ENCODE measurements at regions not wholly inside any gene's neighbourhood (a gene's known extent, or its start where the extent isn't known, plus 50 kb on each side); places are given as distances from the start of the nearest gene placed in this dataset.

DNA sequence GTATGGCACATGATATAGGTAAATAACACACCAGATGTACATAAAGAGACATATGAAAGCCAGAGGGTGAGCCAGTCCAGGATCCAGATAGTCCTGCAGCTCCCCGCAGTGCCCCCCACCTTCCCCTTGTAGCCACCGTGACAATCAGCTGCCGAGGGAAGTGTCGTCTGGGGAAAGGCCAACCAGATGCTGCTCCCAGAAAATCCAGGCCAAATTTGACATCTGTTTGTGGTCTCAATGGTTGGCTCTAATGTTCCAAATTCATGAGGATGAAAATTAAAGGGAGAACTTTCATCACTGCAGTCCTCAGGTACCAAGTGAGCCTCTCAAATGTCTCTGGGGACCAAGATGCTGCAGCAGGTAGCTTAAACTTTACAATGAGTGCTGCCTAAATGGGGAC is 210.3 kb downstream of the PTEN start:
- TF ChIP-seq, protein P1, sequence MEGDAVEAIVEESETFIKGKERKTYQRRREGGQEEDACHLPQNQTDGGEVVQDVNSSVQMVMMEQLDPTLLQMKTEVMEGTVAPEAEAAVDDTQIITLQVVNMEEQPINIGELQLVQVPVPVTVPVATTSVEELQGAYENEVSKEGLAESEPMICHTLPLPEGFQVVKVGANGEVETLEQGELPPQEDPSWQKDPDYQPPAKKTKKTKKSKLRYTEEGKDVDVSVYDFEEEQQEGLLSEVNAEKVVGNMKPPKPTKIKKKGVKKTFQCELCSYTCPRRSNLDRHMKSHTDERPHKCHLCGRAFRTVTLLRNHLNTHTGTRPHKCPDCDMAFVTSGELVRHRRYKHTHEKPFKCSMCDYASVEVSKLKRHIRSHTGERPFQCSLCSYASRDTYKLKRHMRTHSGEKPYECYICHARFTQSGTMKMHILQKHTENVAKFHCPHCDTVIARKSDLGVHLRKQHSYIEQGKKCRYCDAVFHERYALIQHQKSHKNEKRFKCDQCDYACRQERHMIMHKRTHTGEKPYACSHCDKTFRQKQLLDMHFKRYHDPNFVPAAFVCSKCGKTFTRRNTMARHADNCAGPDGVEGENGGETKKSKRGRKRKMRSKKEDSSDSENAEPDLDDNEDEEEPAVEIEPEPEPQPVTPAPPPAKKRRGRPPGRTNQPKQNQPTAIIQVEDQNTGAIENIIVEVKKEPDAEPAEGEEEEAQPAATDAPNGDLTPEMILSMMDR (IDR thresholded peaks at IDR 0.05), result no peak
- no peak for TF ChIP-seq POLR2AphosphoS5 (IDR thresholded peaks at IDR 0.05)
- no peak for TF ChIP-seq POLR2A (IDR thresholded peaks at IDR 0.05)
- no peak for TF ChIP-seq EP300 (IDR thresholded peaks at IDR 0.05; ENCODE audit: low read depth)

Data from transverse colon (tissue), 4 donors.